ENCODE measurements at regions not wholly inside any gene's neighbourhood (a gene's known extent, or its start where the extent isn't known, plus 50 kb on each side); places are given as distances from the start of the nearest gene placed in this dataset.
"Not testable (repeated sequence)": the region's sequence is repeated elsewhere in the genome, so short reads cannot be mapped to it uniquely, and the experiment has no call there.

DNA sequence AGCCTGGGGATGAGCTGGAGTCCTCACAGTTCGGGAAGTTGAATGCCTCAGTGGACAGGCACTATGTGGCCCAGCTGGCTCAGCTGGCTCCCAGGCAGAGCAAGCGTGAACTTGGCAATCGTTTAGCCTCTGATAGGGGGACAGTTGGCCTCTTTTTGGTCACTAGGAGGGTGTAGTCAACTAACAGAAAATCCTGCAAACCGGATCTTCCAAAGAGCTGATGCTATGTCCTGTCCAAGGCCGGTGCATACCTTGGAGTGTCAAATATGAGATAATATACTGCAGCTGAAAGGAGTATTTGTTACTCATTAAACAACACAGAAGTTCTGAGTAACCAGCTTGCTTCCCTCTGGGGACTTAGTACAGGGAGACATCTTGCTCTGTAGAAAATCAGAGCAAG lies 126.2 kb upstream of the EXOC2 start:
- DNase-seq (ENCODE audit: low read depth) = no peak

DNA sequence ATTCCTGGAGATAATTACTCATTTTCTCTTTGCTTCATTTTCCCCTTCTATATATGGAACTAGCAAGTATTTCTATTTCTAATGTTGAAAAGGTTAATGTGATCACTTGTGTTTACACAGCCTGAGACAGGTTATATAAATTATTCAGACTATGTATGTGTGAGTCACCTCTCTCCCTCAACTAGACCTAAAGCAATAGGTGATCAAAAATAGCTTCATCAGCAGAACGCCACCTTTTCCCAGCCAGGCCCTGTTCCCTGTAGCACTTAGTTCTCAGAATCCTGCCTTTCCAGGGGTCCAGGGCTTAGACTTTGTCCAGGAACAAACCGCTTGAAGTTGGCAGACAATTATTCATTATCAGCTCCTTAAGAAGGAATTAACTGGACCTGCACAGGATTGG lies 125.3 kb upstream of the EXOC2 start:
- no peak for DNase-seq (ENCODE audit: low read depth)

DNA sequence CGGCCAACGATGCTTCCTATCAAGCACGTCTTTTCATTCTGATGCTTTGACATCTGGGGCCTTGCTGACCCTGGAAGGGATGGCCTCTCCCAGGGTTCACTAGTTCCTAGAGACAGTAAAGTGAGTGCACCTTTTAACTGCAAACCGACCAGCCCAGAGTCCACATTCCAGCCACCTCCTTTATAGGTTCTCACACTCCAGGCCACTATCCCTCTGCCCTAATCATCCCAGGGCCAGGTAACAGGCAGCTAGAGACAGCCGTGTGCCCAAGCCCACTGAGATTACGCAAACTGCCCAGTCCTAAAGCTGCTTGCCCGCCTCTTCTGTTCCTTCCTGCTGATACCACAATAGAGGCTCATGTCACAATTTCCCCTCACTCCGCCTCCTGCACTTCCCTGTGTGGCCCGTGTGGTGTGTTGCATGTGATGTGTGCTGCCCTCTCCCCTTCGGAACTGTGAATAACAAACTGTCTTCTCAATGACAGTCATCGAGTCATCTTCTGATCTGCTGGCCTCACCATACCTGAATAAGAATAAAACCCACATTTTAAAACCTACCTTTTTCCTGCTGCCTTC lies 123.7 kb upstream of the EXOC2 start:
- DNase-seq (ENCODE audit: low read depth) = no peak

DNA sequence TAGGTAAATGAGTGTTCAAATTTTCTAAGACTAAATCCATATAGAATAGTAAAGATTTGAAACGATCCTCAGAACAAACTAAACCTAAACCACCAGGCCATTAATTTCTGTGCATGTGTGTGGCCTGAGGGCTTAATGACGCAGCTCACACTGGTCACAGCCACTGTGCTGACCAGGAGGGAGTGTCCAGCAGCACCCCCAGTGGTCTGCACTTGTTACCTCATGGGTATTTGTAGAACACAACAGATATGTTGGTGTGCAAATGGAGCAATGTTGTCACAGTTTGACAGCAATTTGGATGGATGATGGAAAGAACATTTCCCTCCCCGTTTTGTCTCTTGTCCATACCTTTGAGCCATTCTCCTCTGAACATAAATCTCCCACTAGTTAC lies 122.4 kb upstream of the EXOC2 start:
- no peak for DNase-seq (ENCODE audit: low read depth)

GRCh38 chr6:814378-815347 lies 121.7 kb upstream of the EXOC2 start:
- DNase-seq (ENCODE audit: low read depth) = no peak

- no peak for DNase-seq (ENCODE audit: low read depth)
These were observed 118.9 kb upstream of the EXOC2 start for GRCh38 chr6:811831-812230.

GRCh38 chr6:811191-811590 lies 118.3 kb upstream of the EXOC2 start:
- DNase-seq (ENCODE audit: low read depth) = no peak

DNA sequence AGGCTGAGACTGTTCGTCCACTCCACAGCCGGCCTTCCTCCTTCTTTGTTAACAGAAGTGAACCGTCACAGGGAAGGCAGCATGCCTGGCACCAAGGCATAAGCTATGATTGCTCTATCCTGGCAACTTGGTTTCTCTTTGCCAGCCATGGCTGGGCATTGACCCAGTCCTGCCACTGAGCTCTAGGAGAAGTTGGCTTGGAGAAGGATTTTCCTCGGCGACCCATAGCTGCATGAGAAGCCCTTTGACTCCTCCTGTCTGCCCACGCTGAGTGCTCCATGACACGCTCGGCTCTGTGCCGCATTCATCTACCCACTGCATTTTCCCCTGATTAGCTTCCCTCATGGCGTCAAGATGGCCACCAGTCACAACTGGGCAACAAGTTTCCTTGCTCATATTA lies 111.8 kb upstream of the EXOC2 start:
- DNase-seq (ENCODE audit: low read depth) = no peak

GRCh38 chr6:804317-804716 lies 111.4 kb upstream of the EXOC2 start:
- no peak for DNase-seq (ENCODE audit: low read depth)

GRCh38 chr6:803191-803977 lies 110.4 kb upstream of the EXOC2 start:
- DNase-seq (ENCODE audit: low read depth) = no peak

DNA sequence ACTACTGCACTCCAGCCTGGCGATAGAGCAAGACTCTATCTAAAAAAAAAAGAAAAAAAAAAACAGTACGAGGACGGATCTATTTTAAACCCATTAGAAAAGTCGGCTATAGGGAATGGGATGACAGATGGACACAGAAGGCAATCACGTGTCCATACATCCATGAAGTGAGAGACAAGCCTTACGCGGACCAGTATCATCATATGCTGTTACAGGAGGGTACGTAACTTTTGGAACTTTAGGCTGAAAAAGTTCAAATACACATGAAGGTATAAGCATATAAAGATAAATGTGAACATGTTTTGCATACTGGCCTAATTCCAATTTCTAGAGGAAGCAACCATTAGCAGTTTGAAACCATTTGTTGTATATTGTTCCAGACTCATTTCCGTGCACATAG lies 109.8 kb upstream of the EXOC2 start:
- DNase-seq (ENCODE audit: low read depth) = no peak

DNA sequence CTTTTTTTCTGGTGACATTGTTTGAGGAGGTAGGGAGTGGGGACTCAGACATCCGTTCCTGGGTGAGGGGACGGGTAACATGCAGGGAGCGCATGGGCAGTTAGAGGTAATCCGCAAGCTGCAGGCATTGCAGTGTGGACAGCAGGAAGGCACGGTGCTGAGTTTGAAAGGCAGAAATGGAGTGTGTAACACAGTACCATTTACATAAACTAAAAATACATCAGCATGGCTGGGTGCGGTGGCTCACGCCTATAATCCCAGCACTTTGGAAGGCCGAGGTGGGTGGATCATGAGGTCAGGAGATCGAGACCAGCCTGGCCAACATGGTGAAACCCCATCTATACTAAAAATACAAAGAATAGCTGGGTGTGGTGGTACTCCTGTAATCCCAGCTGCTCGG lies 109.3 kb upstream of the EXOC2 start:
- DNase-seq (ENCODE audit: low read depth) = not testable (repeated sequence)

- no peak for DNase-seq (ENCODE audit: low read depth)
These were observed 106.8 kb upstream of the EXOC2 start for GRCh38 chr6:799769-800168.

DNA sequence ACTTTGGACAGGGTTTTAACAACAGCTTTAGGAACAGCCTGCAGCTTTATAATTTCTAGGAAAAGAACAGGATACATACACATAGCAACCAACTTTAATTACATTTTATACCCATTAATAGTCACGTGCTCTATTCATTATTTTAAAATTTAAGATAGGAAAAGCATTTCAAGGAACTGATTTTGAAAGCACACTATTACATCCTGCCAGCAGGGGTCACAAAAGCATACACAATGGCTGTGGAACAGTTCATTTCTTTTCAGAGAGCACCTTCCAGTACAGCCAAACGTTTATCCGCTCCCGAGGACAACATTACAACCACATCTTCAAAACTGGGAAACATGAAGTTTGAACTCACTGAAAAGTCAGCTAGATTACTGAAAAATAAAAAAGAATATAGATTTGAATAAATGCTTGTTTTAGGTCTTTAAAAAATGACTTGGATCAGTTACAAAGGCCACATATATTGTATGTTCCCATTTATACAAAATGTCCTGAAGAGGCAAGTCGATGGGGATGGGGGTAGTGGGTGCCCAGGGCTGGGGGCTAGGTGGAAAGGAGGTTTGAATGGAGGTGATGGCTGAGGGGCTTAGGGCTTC lies 104.6 kb upstream of the EXOC2 start:
- DNase-seq (ENCODE audit: low read depth) = peak; percentile 62

DNA sequence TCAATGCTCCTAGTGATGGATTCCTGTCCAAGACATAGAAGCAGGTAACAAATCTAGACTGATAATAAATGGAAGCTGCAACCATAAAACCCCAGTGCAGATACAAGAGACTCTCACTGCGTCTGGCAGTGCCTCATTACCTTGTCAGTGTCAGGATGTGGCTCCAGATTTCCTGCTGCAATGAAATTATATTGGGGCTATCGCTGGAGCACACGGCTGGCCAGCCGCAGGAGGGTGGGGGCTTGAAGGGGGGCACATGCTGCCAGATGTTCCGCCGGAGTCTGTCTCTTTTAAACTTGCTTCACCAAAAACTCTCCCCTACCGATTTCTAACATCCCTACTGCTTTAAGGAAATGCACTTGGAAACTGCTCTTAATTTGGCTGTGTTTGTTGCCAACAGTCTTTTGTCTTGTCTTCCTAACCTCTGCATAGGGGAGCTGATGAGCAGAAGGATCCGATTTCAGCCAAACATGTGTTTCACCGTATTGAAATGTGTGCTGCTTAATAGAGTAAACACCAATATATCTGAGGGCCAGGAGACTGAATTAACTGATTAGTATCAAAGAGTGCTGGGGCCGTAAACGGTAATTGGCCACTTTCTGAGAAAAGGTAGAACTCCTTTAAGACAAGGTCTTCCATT lies 102.2 kb upstream of the EXOC2 start:
- no peak for DNase-seq (ENCODE audit: low read depth)

DNA sequence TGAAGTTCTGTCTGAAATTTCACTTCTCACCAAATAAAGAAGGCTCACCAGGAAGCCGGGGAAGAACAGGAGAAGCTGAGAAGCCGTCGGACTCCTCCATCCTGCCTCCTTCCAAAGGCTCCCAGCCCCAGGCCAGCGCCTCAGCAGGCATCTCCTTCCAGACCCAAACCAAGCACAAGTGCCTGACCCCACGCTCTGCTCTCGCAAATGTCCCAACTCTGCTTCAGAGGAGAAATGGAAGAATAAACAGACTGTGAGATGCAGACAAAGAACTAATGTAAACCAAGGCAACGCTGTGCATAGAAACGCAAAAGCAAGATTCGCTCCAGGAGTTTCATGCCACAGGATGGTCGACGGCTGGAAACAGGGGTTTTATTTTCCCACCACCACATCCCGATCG lies 100.3 kb upstream of the EXOC2 start:
- DNase-seq (ENCODE audit: low read depth) = no peak

- no peak for DNase-seq (ENCODE audit: low read depth)
These were observed 99.7 kb upstream of the EXOC2 start for GRCh38 chr6:792662-793061.

- no peak for DNase-seq (ENCODE audit: low read depth)
These were observed 95.1 kb upstream of the EXOC2 start for GRCh38 chr6:788058-788457.

DNA sequence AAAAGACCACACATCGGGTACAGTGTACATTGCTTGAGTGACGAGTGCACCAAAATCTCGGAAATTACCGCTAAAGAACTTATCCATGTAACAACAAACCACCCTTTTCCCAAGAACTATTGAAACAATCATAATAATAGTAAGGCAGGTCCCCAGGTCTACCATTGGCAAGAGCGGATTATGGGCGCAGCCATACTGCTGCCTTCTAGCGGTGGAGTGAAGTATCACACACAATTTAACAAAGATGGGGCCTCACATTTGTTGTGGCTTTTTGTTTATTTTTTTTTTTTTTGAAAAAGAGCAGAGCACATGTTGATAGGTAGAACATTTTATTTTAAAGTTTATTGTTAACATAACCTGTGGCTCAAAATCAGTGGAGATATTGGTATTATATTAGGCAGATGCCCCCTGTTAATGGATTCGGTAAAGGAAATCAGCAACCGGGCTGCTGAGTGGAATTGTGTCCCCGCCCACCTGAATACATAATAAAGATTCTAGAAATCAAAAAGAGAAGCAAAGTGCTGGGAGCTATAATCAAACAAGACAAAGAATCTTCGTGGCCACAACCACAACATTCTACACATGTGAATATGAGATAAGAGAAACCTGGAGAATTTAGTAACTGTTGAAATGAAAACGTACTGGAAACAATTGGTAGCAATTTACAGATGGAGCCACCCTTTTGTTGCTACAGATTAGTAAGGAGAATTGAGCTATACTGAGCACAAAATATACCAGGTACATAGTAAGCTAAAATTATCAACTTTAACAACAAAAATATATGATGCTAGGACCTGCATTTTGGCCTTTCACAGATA lies 94.2 kb upstream of the EXOC2 start:
- peak; percentile 27 for DNase-seq (ENCODE audit: low read depth)
